Right renal pelvis (tissue), 4 donors: ENCODE measurements at regions not wholly inside any gene's neighbourhood (a gene's known extent, or its start where the extent isn't known, plus 50 kb on each side); places are given as distances from the start of the nearest gene placed in this dataset.
"Not testable (repeated sequence)": the region's sequence is repeated elsewhere in the genome, so short reads cannot be mapped to it uniquely, and the experiment has no call there.

Experiments
- DNase-seq, 4 donors: peaks; one replicate each; pipeline ENCODE4 v3.0.0-alpha.2; 2013; ENCODE audit warnings: low read depth in 4 of 4, low spot score in 3 of 4, missing footprints in 1 of 4

- DNase-seq: no peak
Measured at GRCh38 chrX:40883021-40883619, 147.8 kb upstream of the MED14 start.

- DNase-seq: no peak
Measured at GRCh38 chrX:40885989-40886388, 150.6 kb upstream of the MED14 start.

- no peak for DNase-seq
Measured at GRCh38 chrX:40887476-40887875, 152.1 kb upstream of the MED14 start.

GRCh38 chrX:40891798-40892197, 156.5 kb upstream of the MED14 start:
- DNase-seq: no peak

GRCh38 chrX:40893251-40893910, 158.0 kb upstream of the MED14 start:
- DNase-seq: no peak

- DNase-seq: no peak
Measured at GRCh38 chrX:40895246-40895645, 159.9 kb upstream of the MED14 start.

GRCh38 chrX:40897718-40898270, 162.5 kb upstream of the MED14 start:
- no peak for DNase-seq

GRCh38 chrX:40904739-40905138, 169.4 kb upstream of the MED14 start:
- DNase-seq: not testable (repeated sequence)

- no peak for DNase-seq
Measured at GRCh38 chrX:40908026-40908425, 172.7 kb upstream of the MED14 start.

- no peak for DNase-seq
Measured at GRCh38 chrX:40908857-40909475, 173.6 kb upstream of the MED14 start.

GRCh38 chrX:40912166-40912565, 173.1 kb upstream of the USP9X start:
- DNase-seq: no peak

GRCh38 chrX:40912576-40912975, 172.7 kb upstream of the USP9X start:
- no peak for DNase-seq

GRCh38 chrX:40920351-40920750, 164.9 kb upstream of the USP9X start:
- DNase-seq: no peak

- DNase-seq: no peak
Measured at GRCh38 chrX:40922307-40922706, 162.9 kb upstream of the USP9X start.

- DNase-seq: not testable (repeated sequence)
Measured at GRCh38 chrX:40926739-40927427, 158.4 kb upstream of the USP9X start.

GRCh38 chrX:40928076-40928475, 157.2 kb upstream of the USP9X start:
- DNase-seq: no peak

- DNase-seq: no peak
Measured at GRCh38 chrX:40931921-40932320, 153.3 kb upstream of the USP9X start.

- DNase-seq: no peak
Measured at GRCh38 chrX:40933132-40933705, 152.0 kb upstream of the USP9X start.

- DNase-seq: peak in 1 of 4 donors; percentile 21
Measured at GRCh38 chrX:40933706-40934425, 151.4 kb upstream of the USP9X start.

- DNase-seq: no peak
Measured at GRCh38 chrX:40936827-40937226, 148.4 kb upstream of the USP9X start.
